Activated B cell treated with CpG ODN at 0.5 μM for 24 hours (primary cell): ENCODE measurements at regions not wholly inside any gene's neighbourhood (a gene's known extent, or its start where the extent isn't known, plus 50 kb on each side); places are given as distances from the start of the nearest gene placed in this dataset.

ENCODE experiments used
- ATAC-seq: fragments of 200-7000 bp; cut with Tn5 transposase; one replicate; pipeline ENCODE4 v1.10.0; 2021; ENCODE audit warnings: low read depth, mild to moderate bottlenecking, moderate library complexity
- CTCF ChIA-PET: fragments of 350-600 bp; sonication (Branson Sonifier 250); formaldehyde crosslinking; loops from one replicate; lab custom pipeline; 2021; ENCODE audit warnings: antibody characterized with exemption; lab: Charles Lee
- POLR2A ChIA-PET: fragments of 350-600 bp; sonication (Branson Sonifier 250); formaldehyde crosslinking; loops from one replicate; lab custom pipeline; 2021; ENCODE audit warnings: antibody characterized with exemption; lab: Charles Lee
- DNase-seq: peaks from one replicate; pipeline ENCODE4 v3.0.0; 2022
- H3K27ac Mint-ChIP-seq: one replicate; pipeline ENCODE4 v1.8.0; 2020; ENCODE audit warnings: mixed read lengths
- H3K27me3 Mint-ChIP-seq: one replicate; pipeline ENCODE4 v1.8.0; 2021; ENCODE audit warnings: mixed read lengths
- H3K36me3 Mint-ChIP-seq: one replicate; pipeline ENCODE4 v1.8.0; 2021; ENCODE audit warnings: low read depth, mixed read lengths
- H3K4me1 Mint-ChIP-seq: one replicate; pipeline ENCODE4 v1.8.0; 2021; ENCODE audit warnings: mixed read lengths
- H3K4me3 Mint-ChIP-seq: one replicate; pipeline ENCODE4 v1.8.0; 2020; ENCODE audit warnings: mild to moderate bottlenecking, mixed read lengths
- H3K9me3 Mint-ChIP-seq: one replicate; pipeline ENCODE4 v1.8.0; 2020; ENCODE audit warnings: mixed read lengths
- CTCF ChIP-seq: fragments of 200-600 bp; IDR thresholded peaks from one replicate; pipeline ENCODE4 v1.8.0; 2022; ENCODE audit warnings: antibody characterized with exemption, mild to moderate bottlenecking
- intact Hi-C: fragments of 100-400 bp; cut with micrococcal nuclease; formaldehyde crosslinking; loops from one replicate; pipeline ENCODE4 v1.15.1; 2024

GRCh38 chr3:193771653-193772421, 178.8 kb downstream of the OPA1 start:
- no peak for DNase-seq
- H3K36me3 Mint-ChIP-seq = no peaks in the 10 kb centered on the region
- peaks cover 20% of the 10 kb centered on the region for H3K27me3 Mint-ChIP-seq
- TF ChIP-seq CTCF = no peak
- intact Hi-C loops = no loop called here
- ATAC-seq = no peak
- no peaks in the 10 kb centered on the region for H3K9me3 Mint-ChIP-seq
- no peak overlapping the region for H3K27ac Mint-ChIP-seq
- ChIA-PET CTCF (no interaction called here), POLR2A (no interaction called here)
- H3K4me3 Mint-ChIP-seq = no peak overlapping the region
- H3K4me1 Mint-ChIP-seq = peaks cover 12% of the 10 kb centered on the region

- no peaks in the 10 kb centered on the region for H3K9me3 Mint-ChIP-seq
- POLR2A ChIA-PET = no interaction called here
- CTCF ChIA-PET = no interaction called here
- H3K36me3 Mint-ChIP-seq = no peaks in the 10 kb centered on the region
- peaks cover 17% of the 10 kb centered on the region for H3K4me1 Mint-ChIP-seq
- H3K27ac Mint-ChIP-seq = no peak overlapping the region
- intact Hi-C loops = no loop called here
- DNase-seq (no peak), ATAC-seq (no peak)
- peaks cover 20% of the 10 kb centered on the region for H3K27me3 Mint-ChIP-seq
- H3K4me3 Mint-ChIP-seq = no peak overlapping the region
- TF ChIP-seq CTCF = no peak
Observed at GRCh38 chr3:193772422-193772763, 179.4 kb downstream of the OPA1 start.

- CTCF ChIA-PET = no interaction called here
- no peak for DNase-seq
- no peak for ATAC-seq
- Mint-ChIP-seq H3K27me3 (peaks cover 21% of the 10 kb centered on the region), H3K4me3 (no peak overlapping the region), H3K36me3 (no peaks in the 10 kb centered on the region), H3K4me1 (peaks cover 17% of the 10 kb centered on the region), H3K9me3 (no peaks in the 10 kb centered on the region), H3K27ac (no peak overlapping the region)
- intact Hi-C loops = no loop called here
- TF ChIP-seq CTCF = no peak
- POLR2A ChIA-PET = no interaction called here
Observed at GRCh38 chr3:193773266-193774220, 180.5 kb downstream of the OPA1 start.

GRCh38 chr3:193774272-193774915, 181.4 kb downstream of the OPA1 start:
- intact Hi-C loops = no loop called here
- Mint-ChIP-seq H3K27me3 (peaks cover 29% of the 10 kb centered on the region), H3K27ac (no peak overlapping the region), H3K4me1 (peaks cover 17% of the 10 kb centered on the region), H3K36me3 (no peaks in the 10 kb centered on the region), H3K9me3 (no peaks in the 10 kb centered on the region), H3K4me3 (no peak overlapping the region)
- ATAC-seq (no peak), DNase-seq (no peak)
- CTCF ChIA-PET = interaction anchor here (1.0 kb wide), 1 partner anchor 542 kb away, joined by 3 read pairs; no protein-coding TSS in a partner anchor
- POLR2A ChIA-PET = interaction anchor here (0.6 kb wide), 1 partner anchor 330 kb away, joined by 3 read pairs; no protein-coding TSS in a partner anchor
- TF ChIP-seq CTCF = no peak
